PC-3 (cell line): ENCODE measurements at regions not wholly inside any gene's neighbourhood (a gene's known extent, or its start where the extent isn't known, plus 50 kb on each side); places are given as distances from the start of the nearest gene placed in this dataset.
"Not testable (repeated sequence)": the region's sequence is repeated elsewhere in the genome, so short reads cannot be mapped to it uniquely, and the experiment has no call there.

Experiments
- EZH2 ChIP-seq: fragments of 300-600 bp; sonication (generic); IDR thresholded peaks from one replicate; pipeline ENCODE4 v1.6.1; 2017; ENCODE audit warnings: antibody characterized with exemption, mild to moderate bottlenecking, low read length; ENCODE audit not compliant: unreplicated experiment
- TF ChIP-seq, protein P1 (sequence below): fragments of 300-600 bp; sonication (generic); conservative IDR thresholded peaks from 2 replicates; pipeline ENCODE4 v1.5.1; 2017; ENCODE audit warnings: antibody characterized with exemption, low read depth, mild to moderate bottlenecking, low read length

GRCh38 chr16:15218856-15219500 lies 124.9 kb upstream of the RRN3 start:
- TF ChIP-seq, protein P1, sequence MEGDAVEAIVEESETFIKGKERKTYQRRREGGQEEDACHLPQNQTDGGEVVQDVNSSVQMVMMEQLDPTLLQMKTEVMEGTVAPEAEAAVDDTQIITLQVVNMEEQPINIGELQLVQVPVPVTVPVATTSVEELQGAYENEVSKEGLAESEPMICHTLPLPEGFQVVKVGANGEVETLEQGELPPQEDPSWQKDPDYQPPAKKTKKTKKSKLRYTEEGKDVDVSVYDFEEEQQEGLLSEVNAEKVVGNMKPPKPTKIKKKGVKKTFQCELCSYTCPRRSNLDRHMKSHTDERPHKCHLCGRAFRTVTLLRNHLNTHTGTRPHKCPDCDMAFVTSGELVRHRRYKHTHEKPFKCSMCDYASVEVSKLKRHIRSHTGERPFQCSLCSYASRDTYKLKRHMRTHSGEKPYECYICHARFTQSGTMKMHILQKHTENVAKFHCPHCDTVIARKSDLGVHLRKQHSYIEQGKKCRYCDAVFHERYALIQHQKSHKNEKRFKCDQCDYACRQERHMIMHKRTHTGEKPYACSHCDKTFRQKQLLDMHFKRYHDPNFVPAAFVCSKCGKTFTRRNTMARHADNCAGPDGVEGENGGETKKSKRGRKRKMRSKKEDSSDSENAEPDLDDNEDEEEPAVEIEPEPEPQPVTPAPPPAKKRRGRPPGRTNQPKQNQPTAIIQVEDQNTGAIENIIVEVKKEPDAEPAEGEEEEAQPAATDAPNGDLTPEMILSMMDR: not testable (repeated sequence)
- TF ChIP-seq EZH2: not testable (repeated sequence)
